Thyroid gland (tissue), 4 donors: ENCODE measurements at regions not wholly inside any gene's neighbourhood (a gene's known extent, or its start where the extent isn't known, plus 50 kb on each side); places are given as distances from the start of the nearest gene placed in this dataset.

Experiments used
- CTCF ChIP-seq, 6 experiments: fragments of 200-600 bp in 3 of 6; fragments of 450-650 bp in 3 of 6; sonication (generic) in 3 of 6; IDR thresholded peaks; one replicate each; pipeline ENCODE4 v1.5.1; 2016 to 2019; ENCODE audit warnings: antibody characterized with exemption in 6 of 6, mild to moderate bottlenecking in 2 of 6, inconsistent platforms in 1 of 6, moderate library complexity in 1 of 6
- POLR2A ChIP-seq, 2 donors: fragments of 450-650 bp; IDR thresholded peaks; one replicate each; pipeline ENCODE4 v1.6.1; 2017; ENCODE audit warnings: antibody characterized with exemption in 2 of 2, mild to moderate bottlenecking in 2 of 2, moderate library complexity in 1 of 2

DNA sequence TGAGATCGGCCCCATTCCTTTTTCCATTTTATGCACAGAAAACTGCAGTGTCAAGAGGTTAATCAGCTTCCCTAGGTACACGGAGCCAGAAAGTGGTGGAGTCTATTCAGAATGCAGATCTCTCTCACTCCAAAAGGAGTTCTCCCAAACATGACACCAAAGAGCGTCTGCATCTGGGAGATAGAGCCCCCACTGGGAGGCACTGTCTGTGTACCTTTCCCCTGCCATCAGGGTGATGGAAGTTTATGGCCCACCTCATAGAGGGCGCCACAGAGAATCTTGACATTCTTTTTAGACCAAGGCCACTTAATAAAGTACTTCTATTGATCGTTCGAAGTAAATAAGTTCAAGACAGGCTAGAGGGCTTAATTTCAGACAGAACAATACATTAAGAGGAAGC, 493.7 kb upstream of the ERCC4 start:
- TF ChIP-seq CTCF (IDR thresholded peaks at IDR 0.05): no peak
- no peak for TF ChIP-seq POLR2A (IDR thresholded peaks at IDR 0.05)
